ENCODE measurements at regions not wholly inside any gene's neighbourhood (a gene's known extent, or its start where the extent isn't known, plus 50 kb on each side); places are given as distances from the start of the nearest gene placed in this dataset.

DNA sequence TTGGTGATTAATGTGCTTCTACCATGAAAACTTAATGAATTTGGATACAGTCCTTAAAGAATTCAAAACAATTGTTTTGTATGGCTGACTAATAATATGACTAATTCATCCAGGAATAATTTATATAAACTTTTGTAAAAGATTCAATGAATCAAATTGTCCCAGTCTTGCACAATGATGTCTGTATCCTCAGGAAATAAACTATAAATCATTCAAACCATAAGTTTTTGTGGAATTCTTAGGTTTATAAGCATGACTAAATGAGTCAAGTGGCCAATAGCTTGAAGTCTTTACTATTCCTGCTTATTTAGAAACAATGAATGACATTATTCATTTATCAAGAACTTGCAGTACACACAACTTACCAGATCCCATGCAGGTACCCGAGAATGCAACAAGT lies 935.0 kb upstream of the INTU start:
- no peak for TF ChIP-seq POLR2A (IDR thresholded peaks at IDR 0.05)
- 79 to 81% methylated on average over 1 of the region's 1 CpG for WGBS, 2 donors
- intact Hi-C loops (cut with DNase I; ENCODE audit: low total_unique reads) = no loop called here
- no peak overlapping the region for H3K4me3 ChIP-seq (ENCODE audit: low read depth, poor library complexity, severe bottlenecking)
- no peak for DNase-seq (ENCODE audit: low spot score in 2 of 2)

- no peak for DNase-seq (ENCODE audit: low spot score in 2 of 2)
- TF ChIP-seq POLR2A (IDR thresholded peaks at IDR 0.05) (no peak), CTCF (IDR thresholded peaks at IDR 0.05) (no peak)
- H3K4me3 ChIP-seq (ENCODE audit: low read depth, poor library complexity, severe bottlenecking) = no peak overlapping the region
- intact Hi-C loops (cut with DNase I; ENCODE audit: low total_unique reads) = no loop called here
- 93 to 97% methylated on average over 3 of the region's 3 CpGs for WGBS, 2 donors
These were observed 934.5 kb upstream of the INTU start for GRCh38 chr4:126698224-126698623.

- DNase-seq (ENCODE audit: low spot score in 2 of 2) = no peak
- intact Hi-C loops (cut with DNase I; ENCODE audit: low total_unique reads) = no loop called here
- H3K4me3 ChIP-seq (ENCODE audit: low read depth, poor library complexity, severe bottlenecking) = no peak overlapping the region
- no peak for TF ChIP-seq CTCF (IDR thresholded peaks at IDR 0.05)
- TF ChIP-seq POLR2A (IDR thresholded peaks at IDR 0.05) = no peak
- 41 to 44% methylated on average over 2 of the region's 2 CpGs for WGBS, 2 donors
These were observed 931.0 kb upstream of the INTU start for GRCh38 chr4:126701756-126702155.

DNA sequence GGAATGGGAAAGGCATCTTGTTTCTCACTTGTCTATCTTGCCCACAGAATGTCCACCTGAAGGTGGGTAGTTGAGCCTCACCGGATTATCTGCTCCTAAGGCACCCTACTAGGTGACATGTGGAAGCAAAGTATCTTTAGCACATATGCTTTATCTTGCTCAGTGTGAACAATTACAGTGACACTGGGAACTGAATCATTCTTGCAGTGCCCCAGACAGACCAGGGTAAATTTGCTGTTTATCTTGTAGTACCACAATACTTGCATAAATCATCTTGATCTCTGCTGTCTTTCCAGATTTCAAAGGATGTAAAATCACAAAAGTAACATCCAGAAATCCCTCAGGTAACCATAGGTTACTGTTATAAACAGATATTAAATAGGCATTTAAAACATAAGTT lies 930.0 kb upstream of the INTU start:
- DNase-seq (ENCODE audit: low spot score in 2 of 2) = no peak
- intact Hi-C loops (cut with DNase I; ENCODE audit: low total_unique reads) = no loop called here
- 86 to 97% methylated on average over 1 of the region's 1 CpG for WGBS, 2 donors

DNA sequence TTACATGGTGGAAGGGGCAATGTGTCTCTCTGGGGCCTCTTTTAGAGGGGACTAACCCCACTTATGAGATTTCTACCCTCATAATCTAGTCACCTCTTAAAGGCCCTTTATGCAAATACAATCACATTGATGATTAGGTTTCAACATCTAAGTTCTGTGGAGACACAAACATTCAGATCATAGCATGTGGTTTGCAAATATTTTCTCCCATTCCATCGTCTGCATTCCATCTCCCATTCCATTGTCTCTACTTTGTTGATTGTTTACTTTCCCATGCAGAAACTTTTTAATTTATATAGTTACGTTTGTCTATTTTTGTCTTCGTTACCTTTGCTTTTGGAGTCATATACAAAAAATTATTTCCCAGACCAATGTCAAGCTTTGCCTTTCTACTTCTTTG lies 927.5 kb upstream of the INTU start:
- DNase-seq (ENCODE audit: low spot score in 2 of 2) = no peak
- WGBS, 2 donors = 79 to 90% methylated on average over 3 of the region's 3 CpGs
- TF ChIP-seq POLR2A (IDR thresholded peaks at IDR 0.05) (no peak), CTCF (IDR thresholded peaks at IDR 0.05) (no peak)
- no peak overlapping the region for H3K4me3 ChIP-seq (ENCODE audit: low read depth, poor library complexity, severe bottlenecking)
- intact Hi-C loops (cut with DNase I; ENCODE audit: low total_unique reads) = no loop called here

More for the DNA sequence above, 930.0 kb upstream of the INTU start:
- no peak overlapping the region for H3K4me3 ChIP-seq (ENCODE audit: low read depth, poor library complexity, severe bottlenecking)
- TF ChIP-seq CTCF (IDR thresholded peaks at IDR 0.05) (no peak), POLR2A (IDR thresholded peaks at IDR 0.05) (no peak)

GRCh38 chr4:126708716-126709115 lies 924.0 kb upstream of the INTU start:
- 46 to 54% methylated on average over 2 of the region's 2 CpGs for WGBS, 2 donors
- TF ChIP-seq POLR2A (IDR thresholded peaks at IDR 0.05) (no peak), CTCF (IDR thresholded peaks at IDR 0.05) (no peak)
- no peak for DNase-seq (ENCODE audit: low spot score in 2 of 2)
- H3K4me3 ChIP-seq (ENCODE audit: low read depth, poor library complexity, severe bottlenecking) = no peak overlapping the region
- intact Hi-C loops (cut with DNase I; ENCODE audit: low total_unique reads) = no loop called here

All from lower leg skin (tissue), 4 donors.